GM23248 (cell line): ENCODE measurements at regions not wholly inside any gene's neighbourhood (a gene's known extent, or its start where the extent isn't known, plus 50 kb on each side); places are given as distances from the start of the nearest gene placed in this dataset.

ENCODE experiments used
- EZH2 ChIP-seq: fragments of 200-600 bp; sonication (generic); IDR thresholded peaks from 2 replicates; pipeline ENCODE4 v1.6.1; 2018; ENCODE audit warnings: antibody characterized with exemption, mild to moderate bottlenecking; ENCODE audit not compliant: insufficient read depth, poor library complexity, severe bottlenecking
- EZH2phosphoT487 ChIP-seq: fragments of 200-600 bp; sonication (generic); IDR thresholded peaks from 2 replicates; pipeline ENCODE4 v1.6.1; 2018; ENCODE audit warnings: antibody characterized with exemption, moderate library complexity, mild to moderate bottlenecking, low read depth; ENCODE audit not compliant: insufficient read depth

GRCh38 chr11:80239217-80239616 is 798.4 kb upstream of the TENM4 start:
- no peak for TF ChIP-seq EZH2phosphoT487
- no peak for TF ChIP-seq EZH2
